ENCODE measurements at regions not wholly inside any gene's neighbourhood (a gene's known extent, or its start where the extent isn't known, plus 50 kb on each side); places are given as distances from the start of the nearest gene placed in this dataset.

DNA sequence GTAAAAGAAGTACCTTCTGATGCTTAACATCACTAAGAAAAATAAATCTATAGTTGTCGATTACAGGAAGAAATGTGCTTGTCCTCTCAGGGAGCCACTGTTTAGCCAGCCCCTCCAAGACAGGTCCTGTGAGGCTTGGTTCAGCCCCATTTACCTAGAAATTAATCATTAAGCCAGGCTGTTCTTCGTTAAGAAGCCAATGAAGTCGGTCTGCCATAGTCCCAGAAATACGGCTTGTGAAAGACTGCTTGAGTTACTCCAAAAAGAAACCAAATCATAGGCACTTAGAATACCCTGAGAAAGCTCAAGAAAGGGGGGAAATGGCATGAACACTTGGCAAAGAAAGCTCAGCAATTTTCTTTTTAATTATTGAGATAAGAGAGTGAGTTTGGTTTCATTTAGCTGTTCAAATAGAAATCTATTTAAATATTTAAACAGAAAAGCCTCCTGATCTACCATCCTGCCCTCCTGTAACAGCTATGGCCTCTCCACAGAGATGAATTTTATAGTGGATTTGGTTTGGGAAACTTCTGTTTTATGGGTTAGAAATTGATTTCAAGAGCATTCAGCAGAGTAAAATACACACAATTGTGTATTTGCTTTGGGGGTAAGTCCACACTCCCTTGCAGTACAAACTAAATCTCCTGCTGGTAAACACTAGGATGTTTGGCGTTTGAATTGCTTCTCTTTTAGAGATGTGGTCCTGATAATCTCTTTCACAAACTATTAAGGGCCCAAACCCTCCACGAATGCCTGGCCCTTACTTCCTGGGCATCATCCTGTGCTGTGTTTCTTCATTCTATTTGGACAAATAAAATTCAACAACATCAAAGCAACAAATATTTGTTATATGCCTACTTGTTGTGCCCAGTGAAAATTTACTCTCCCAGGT is 234.4 kb downstream of the SEC23A start (continued):
- TF ChIP-seq, protein P1, sequence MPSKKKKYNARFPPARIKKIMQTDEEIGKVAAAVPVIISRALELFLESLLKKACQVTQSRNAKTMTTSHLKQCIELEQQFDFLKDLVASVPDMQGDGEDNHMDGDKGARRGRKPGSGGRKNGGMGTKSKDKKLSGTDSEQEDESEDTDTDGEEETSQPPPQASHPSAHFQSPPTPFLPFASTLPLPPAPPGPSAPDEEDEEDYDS (CRISPR knock-in tag; IDR thresholded peaks at IDR 0.05) = 0 out of 2 replicates have a peak, but pooled peaks have one; percentile 13
- no peak for TF ChIP-seq ZBTB46 (CRISPR knock-in tag; IDR thresholded peaks at IDR 0.05; ENCODE audit: borderline replicate concordance)
- TF ChIP-seq ZBTB20 (CRISPR knock-in tag; IDR thresholded peaks at IDR 0.05; ENCODE audit: borderline replicate concordance, low read depth) = no peak
- TF ChIP-seq ZBTB7A (CRISPR knock-in tag; IDR thresholded peaks at IDR 0.05) = no peak
- TF ChIP-seq KAT8 (CRISPR knock-in tag; IDR thresholded peaks at IDR 0.05) = peak; percentile 40; the same call in 1 of the 2 replicates
- TF ChIP-seq KDM2A (CRISPR knock-in tag; IDR thresholded peaks at IDR 0.05; ENCODE audit: borderline replicate concordance, low read depth) = no peak
- no peak for TF ChIP-seq ZNF747 (CRISPR knock-in tag; IDR thresholded peaks at IDR 0.05; ENCODE audit: borderline replicate concordance)
- no peak for TF ChIP-seq SOX6 (IDR thresholded peaks at IDR 0.05)
- peak; percentile 78 for TF ChIP-seq SOX6 (CRISPR knock-in tag; IDR thresholded peaks at IDR 0.05)
- no peak for TF ChIP-seq NFE2L1 (CRISPR knock-in tag; IDR thresholded peaks at IDR 0.05; ENCODE audit: borderline replicate concordance)
- peak; percentile 86; the same call in 1 of the 2 replicates for TF ChIP-seq ZNF607 (CRISPR knock-in tag; IDR thresholded peaks at IDR 0.05; ENCODE audit: borderline replicate concordance)
- TF ChIP-seq, protein P2, sequence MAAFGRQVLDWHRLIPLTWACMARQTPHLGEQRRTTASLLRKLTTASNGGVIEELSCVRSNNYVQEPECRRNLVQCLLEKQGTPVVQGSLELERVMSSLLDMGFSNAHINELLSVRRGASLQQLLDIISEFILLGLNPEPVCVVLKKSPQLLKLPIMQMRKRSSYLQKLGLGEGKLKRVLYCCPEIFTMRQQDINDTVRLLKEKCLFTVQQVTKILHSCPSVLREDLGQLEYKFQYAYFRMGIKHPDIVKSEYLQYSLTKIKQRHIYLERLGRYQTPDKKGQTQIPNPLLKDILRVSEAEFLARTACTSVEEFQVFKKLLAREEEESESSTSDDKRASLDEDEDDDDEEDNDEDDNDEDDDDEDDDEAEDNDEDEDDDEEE (CRISPR knock-in tag; IDR thresholded peaks at IDR 0.05) = no peak
- TF ChIP-seq ZFP37 (CRISPR knock-in tag; IDR thresholded peaks at IDR 0.05; ENCODE audit: borderline replicate concordance) = no peak
- no peak for TF ChIP-seq ZNF605 (CRISPR knock-in tag; IDR thresholded peaks at IDR 0.05)
- TF ChIP-seq ZSCAN12 (CRISPR knock-in tag; IDR thresholded peaks at IDR 0.05) = 0 out of 2 replicates have a peak, but pooled peaks have one; percentile 36
- no peak for TF ChIP-seq CHD2 (IDR thresholded peaks at IDR 0.05; ENCODE audit: low read depth, low read length)
- no peak for TF ChIP-seq NFRKB (IDR thresholded peaks at IDR 0.05)
- TF ChIP-seq, protein P3, sequence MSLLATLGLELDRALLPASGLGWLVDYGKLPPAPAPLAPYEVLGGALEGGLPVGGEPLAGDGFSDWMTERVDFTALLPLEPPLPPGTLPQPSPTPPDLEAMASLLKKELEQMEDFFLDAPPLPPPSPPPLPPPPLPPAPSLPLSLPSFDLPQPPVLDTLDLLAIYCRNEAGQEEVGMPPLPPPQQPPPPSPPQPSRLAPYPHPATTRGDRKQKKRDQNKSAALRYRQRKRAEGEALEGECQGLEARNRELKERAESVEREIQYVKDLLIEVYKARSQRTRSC (CRISPR knock-in tag; IDR thresholded peaks at IDR 0.05; ENCODE audit: low read depth) = no peak
- TF ChIP-seq HDAC6 (IDR thresholded peaks at IDR 0.05; ENCODE audit: low read depth, low read length) = no peak
- TF ChIP-seq MIER3 (CRISPR knock-in tag; IDR thresholded peaks at IDR 0.05; ENCODE audit: borderline replicate concordance) = 0 out of 2 replicates have a peak, but pooled peaks have one; percentile 14
- TF ChIP-seq RNF2 (conservative IDR thresholded peaks at IDR 0.05; ENCODE audit: low read depth) = no peak
- TF ChIP-seq ZNF619 (CRISPR knock-in tag; IDR thresholded peaks at IDR 0.05) = no peak
- no peak for TF ChIP-seq KDM5A (IDR thresholded peaks at IDR 0.05; ENCODE audit: borderline replicate concordance, low read length)
- no peak for TF ChIP-seq ZNF709 (CRISPR knock-in tag; IDR thresholded peaks at IDR 0.05)
- TF ChIP-seq FOXA1 (IDR thresholded peaks at IDR 0.05) = peak; percentile 72
- no peak; the same call in 1 of the 2 replicates for TF ChIP-seq FOXA1 (CRISPR knock-in tag; IDR thresholded peaks at IDR 0.05)
- TF ChIP-seq, protein P4, sequence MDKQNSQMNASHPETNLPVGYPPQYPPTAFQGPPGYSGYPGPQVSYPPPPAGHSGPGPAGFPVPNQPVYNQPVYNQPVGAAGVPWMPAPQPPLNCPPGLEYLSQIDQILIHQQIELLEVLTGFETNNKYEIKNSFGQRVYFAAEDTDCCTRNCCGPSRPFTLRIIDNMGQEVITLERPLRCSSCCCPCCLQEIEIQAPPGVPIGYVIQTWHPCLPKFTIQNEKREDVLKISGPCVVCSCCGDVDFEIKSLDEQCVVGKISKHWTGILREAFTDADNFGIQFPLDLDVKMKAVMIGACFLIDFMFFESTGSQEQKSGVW (CRISPR knock-in tag; IDR thresholded peaks at IDR 0.05; ENCODE audit: borderline replicate concordance) = no peak

Measured in HepG2 (cell line).